ENCODE measurements at regions not wholly inside any gene's neighbourhood (a gene's known extent, or its start where the extent isn't known, plus 50 kb on each side); places are given as distances from the start of the nearest gene placed in this dataset.

GRCh38 chr1:81287411-81288080, 513.2 kb upstream of the ADGRL2 start:
- Histone ChIP-seq H3K4me1 (ENCODE audit: insufficient read depth, low read length) (no peaks in the 10 kb centered on the region), H3K9me3 (ENCODE audit: control insufficient read depth in 1 of 2, insufficient read depth in 1 of 2, low read length in 2 of 2) (peaks cover 0 to 3% of the 10 kb centered on the region in 2 experiments), H3K27ac (ENCODE audit: low read depth in 1 of 2, low read length in 2 of 2) (no peak overlapping the region), H3K27me3 (ENCODE audit: control insufficient read depth in 1 of 2, insufficient read depth in 2 of 2, low read length in 2 of 2) (no peaks in the 10 kb centered on the region), H3K36me3 (ENCODE audit: insufficient read depth, low read length) (no peaks in the 10 kb centered on the region), H3K4me3 (ENCODE audit: low read length) (no peak overlapping the region)
- POLR2A ChIA-PET = no interaction called here
- no peak for ATAC-seq (ENCODE audit: poor library complexity)
- H3K9me3 Mint-ChIP-seq = peaks cover 4% of the 10 kb centered on the region
- H3K27me3 Mint-ChIP-seq = no peaks in the 10 kb centered on the region
- intact Hi-C loops (cut with DNase I, micrococcal nuclease) = no loop called here
- H3K27ac Mint-ChIP-seq = no peak overlapping the region
- H3K4me1 Mint-ChIP-seq (ENCODE audit: low read depth) = no peaks in the 10 kb centered on the region
- H3K4me3 Mint-ChIP-seq = no peak overlapping the region
- DNase-seq = no peak
- H3K36me3 Mint-ChIP-seq (ENCODE audit: low read depth) = no peaks in the 10 kb centered on the region
- CTCF ChIA-PET = no interaction called here
- no peak for TF ChIP-seq CTCF (IDR thresholded peaks at IDR 0.05)

- no peaks in the 10 kb centered on the region for H3K27me3 Mint-ChIP-seq
- ChIA-PET CTCF (no interaction called here), POLR2A (no interaction called here)
- no peaks in the 10 kb centered on the region for H3K4me1 Mint-ChIP-seq (ENCODE audit: low read depth)
- no peak overlapping the region for H3K27ac Mint-ChIP-seq
- H3K27ac ChIP-seq (ENCODE audit: low read depth in 1 of 2, low read length in 2 of 2) = no peak overlapping the region
- H3K36me3 ChIP-seq (ENCODE audit: insufficient read depth, low read length) = no peaks in the 10 kb centered on the region
- DNase-seq (no peak), ATAC-seq (ENCODE audit: poor library complexity) (no peak)
- no peaks in the 10 kb centered on the region for H3K9me3 ChIP-seq (ENCODE audit: control insufficient read depth in 1 of 2, insufficient read depth in 1 of 2, low read length in 2 of 2)
- no peak for TF ChIP-seq CTCF (IDR thresholded peaks at IDR 0.05)
- no peaks in the 10 kb centered on the region for H3K27me3 ChIP-seq (ENCODE audit: control insufficient read depth in 1 of 2, insufficient read depth in 2 of 2, low read length in 2 of 2)
- H3K4me3 Mint-ChIP-seq = no peak overlapping the region
- intact Hi-C loops (cut with DNase I, micrococcal nuclease) = no loop called here
- H3K4me1 ChIP-seq (ENCODE audit: insufficient read depth, low read length) = no peaks in the 10 kb centered on the region
- no peak overlapping the region for H3K4me3 ChIP-seq (ENCODE audit: low read length)
- H3K36me3 Mint-ChIP-seq (ENCODE audit: low read depth) = no peaks in the 10 kb centered on the region
- H3K9me3 Mint-ChIP-seq = no peaks in the 10 kb centered on the region
Measured at GRCh38 chr1:81270051-81270450, 530.7 kb upstream of the ADGRL2 start.

GRCh38 chr1:81264976-81265375, 535.8 kb upstream of the ADGRL2 start:
- no peak overlapping the region for H3K27ac ChIP-seq (ENCODE audit: low read depth in 1 of 2, low read length in 2 of 2)
- H3K9me3 Mint-ChIP-seq = peaks cover 8% of the 10 kb centered on the region
- no peaks in the 10 kb centered on the region for H3K36me3 Mint-ChIP-seq (ENCODE audit: low read depth)
- ATAC-seq (ENCODE audit: poor library complexity) (no peak), DNase-seq (no peak)
- peaks cover 0 to 9% of the 10 kb centered on the region in 2 experiments for H3K9me3 ChIP-seq (ENCODE audit: control insufficient read depth in 1 of 2, insufficient read depth in 1 of 2, low read length in 2 of 2)
- no peak for TF ChIP-seq CTCF (IDR thresholded peaks at IDR 0.05)
- H3K4me3 ChIP-seq (ENCODE audit: low read length) = no peak overlapping the region
- intact Hi-C loops (cut with DNase I, micrococcal nuclease) = no loop called here
- CTCF ChIA-PET = no interaction called here
- no peaks in the 10 kb centered on the region for H3K27me3 ChIP-seq (ENCODE audit: control insufficient read depth in 1 of 2, insufficient read depth in 2 of 2, low read length in 2 of 2)
- no peak overlapping the region for H3K4me3 Mint-ChIP-seq
- H3K4me1 Mint-ChIP-seq (ENCODE audit: low read depth) = no peaks in the 10 kb centered on the region
- no peaks in the 10 kb centered on the region for H3K36me3 ChIP-seq (ENCODE audit: insufficient read depth, low read length)
- no peak overlapping the region for H3K27ac Mint-ChIP-seq
- POLR2A ChIA-PET = no interaction called here
- H3K27me3 Mint-ChIP-seq = no peaks in the 10 kb centered on the region
- H3K4me1 ChIP-seq (ENCODE audit: insufficient read depth, low read length) = no peaks in the 10 kb centered on the region
